ENCODE measurements at regions not wholly inside any gene's neighbourhood (a gene's known extent, or its start where the extent isn't known, plus 50 kb on each side); places are given as distances from the start of the nearest gene placed in this dataset.

DNA sequence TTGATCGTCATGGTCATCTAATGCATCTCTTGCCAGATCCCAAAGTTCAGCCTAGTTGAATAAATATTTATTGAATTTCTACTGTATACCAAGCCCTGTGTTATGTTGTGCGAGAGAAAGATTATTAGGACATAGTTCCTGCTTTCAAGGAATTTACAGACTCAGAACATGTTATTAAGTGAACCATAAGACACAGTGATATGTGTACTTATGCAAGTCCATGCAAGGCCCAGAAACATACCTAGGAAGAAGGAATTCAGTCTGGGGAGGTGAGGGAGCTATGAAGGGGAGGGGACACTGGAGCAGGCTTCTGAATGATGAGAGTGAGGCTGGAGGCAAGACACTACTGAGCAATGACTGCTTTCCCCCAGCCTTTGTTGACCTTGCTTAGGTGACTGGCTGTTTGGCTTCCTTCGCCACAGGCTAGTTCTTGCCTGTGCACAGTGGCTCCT, 81.4 kb downstream of the ACAA2 start:
- no peak for DNase-seq (ENCODE audit: low read depth)
- no peak overlapping the region for H3K4me3 ChIP-seq (ENCODE audit: low read depth, low read length)
- TF ChIP-seq, protein P1, sequence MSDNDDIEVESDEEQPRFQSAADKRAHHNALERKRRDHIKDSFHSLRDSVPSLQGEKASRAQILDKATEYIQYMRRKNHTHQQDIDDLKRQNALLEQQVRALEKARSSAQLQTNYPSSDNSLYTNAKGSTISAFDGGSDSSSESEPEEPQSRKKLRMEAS (IDR thresholded peaks at IDR 0.05; ENCODE audit: low read depth, low read length) = no peak
- TF ChIP-seq, protein P2, sequence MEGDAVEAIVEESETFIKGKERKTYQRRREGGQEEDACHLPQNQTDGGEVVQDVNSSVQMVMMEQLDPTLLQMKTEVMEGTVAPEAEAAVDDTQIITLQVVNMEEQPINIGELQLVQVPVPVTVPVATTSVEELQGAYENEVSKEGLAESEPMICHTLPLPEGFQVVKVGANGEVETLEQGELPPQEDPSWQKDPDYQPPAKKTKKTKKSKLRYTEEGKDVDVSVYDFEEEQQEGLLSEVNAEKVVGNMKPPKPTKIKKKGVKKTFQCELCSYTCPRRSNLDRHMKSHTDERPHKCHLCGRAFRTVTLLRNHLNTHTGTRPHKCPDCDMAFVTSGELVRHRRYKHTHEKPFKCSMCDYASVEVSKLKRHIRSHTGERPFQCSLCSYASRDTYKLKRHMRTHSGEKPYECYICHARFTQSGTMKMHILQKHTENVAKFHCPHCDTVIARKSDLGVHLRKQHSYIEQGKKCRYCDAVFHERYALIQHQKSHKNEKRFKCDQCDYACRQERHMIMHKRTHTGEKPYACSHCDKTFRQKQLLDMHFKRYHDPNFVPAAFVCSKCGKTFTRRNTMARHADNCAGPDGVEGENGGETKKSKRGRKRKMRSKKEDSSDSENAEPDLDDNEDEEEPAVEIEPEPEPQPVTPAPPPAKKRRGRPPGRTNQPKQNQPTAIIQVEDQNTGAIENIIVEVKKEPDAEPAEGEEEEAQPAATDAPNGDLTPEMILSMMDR (IDR thresholded peaks at IDR 0.05; ENCODE audit: low read depth, low read length) = no peak
- TF ChIP-seq POLR2A (IDR thresholded peaks at IDR 0.05; ENCODE audit: extremely low read depth, insufficient read length) (no peak), MYC (IDR thresholded peaks at IDR 0.05; ENCODE audit: low read depth, low read length) (no peak)

DNA sequence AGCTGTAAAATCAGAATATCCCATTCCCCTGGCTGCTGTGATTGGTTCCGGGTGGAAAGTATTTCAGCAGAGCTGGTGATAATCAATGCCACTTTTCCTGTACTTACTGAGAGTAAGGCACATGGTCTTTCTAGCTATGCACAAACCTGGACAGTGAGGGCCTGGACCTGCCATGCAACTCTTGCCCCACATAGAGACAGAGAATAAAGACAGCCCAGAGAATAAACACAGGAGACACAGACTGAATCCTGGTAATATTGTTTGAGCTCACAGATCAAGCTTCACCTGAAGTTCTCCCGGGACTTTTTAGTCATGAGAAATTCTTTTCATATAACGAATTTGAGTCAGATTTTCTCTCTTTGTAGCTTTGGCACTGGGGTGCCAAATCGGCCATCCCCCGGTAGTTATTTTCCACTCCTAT, 81.9 kb downstream of the ACAA2 start:
- H3K4me3 ChIP-seq (ENCODE audit: low read depth, low read length) = no peak overlapping the region
- DNase-seq (ENCODE audit: low read depth) = no peak
- TF ChIP-seq, protein P1 (IDR thresholded peaks at IDR 0.05; ENCODE audit: low read depth, low read length) = no peak
- TF ChIP-seq MYC (IDR thresholded peaks at IDR 0.05; ENCODE audit: low read depth, low read length) (no peak), POLR2A (IDR thresholded peaks at IDR 0.05; ENCODE audit: extremely low read depth, insufficient read length) (no peak)
- TF ChIP-seq, protein P2 (IDR thresholded peaks at IDR 0.05; ENCODE audit: low read depth, low read length) = no peak

DNA sequence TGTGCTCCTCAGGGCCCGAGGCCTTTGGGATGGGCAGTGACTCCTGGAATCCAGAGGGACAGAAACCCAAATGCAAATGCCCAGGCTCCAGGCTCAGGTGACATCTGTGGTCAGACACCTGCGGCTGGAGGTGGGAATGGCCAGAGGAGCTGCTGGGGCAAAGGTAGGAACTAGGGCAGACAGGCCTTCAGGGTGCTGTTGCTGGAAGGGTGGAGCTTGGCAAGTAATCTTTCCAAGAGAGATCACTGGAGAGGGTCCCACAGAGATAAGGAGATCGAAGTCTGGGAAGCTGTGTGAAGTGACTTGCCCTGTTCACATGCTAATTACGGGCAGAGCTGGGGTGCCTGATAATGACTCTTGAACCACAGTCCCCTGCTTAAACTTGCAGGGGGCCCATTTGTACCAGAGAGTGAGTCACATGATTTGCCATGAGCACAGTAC, 82.4 kb downstream of the ACAA2 start:
- no peak for DNase-seq (ENCODE audit: low read depth)
- H3K4me3 ChIP-seq (ENCODE audit: low read depth, low read length) = no peak overlapping the region
- TF ChIP-seq, protein P1 (IDR thresholded peaks at IDR 0.05; ENCODE audit: low read depth, low read length) = no peak
- TF ChIP-seq POLR2A (IDR thresholded peaks at IDR 0.05; ENCODE audit: extremely low read depth, insufficient read length) (no peak), MYC (IDR thresholded peaks at IDR 0.05; ENCODE audit: low read depth, low read length) (no peak)
- TF ChIP-seq, protein P2 (IDR thresholded peaks at IDR 0.05; ENCODE audit: low read depth, low read length) = no peak

DNA sequence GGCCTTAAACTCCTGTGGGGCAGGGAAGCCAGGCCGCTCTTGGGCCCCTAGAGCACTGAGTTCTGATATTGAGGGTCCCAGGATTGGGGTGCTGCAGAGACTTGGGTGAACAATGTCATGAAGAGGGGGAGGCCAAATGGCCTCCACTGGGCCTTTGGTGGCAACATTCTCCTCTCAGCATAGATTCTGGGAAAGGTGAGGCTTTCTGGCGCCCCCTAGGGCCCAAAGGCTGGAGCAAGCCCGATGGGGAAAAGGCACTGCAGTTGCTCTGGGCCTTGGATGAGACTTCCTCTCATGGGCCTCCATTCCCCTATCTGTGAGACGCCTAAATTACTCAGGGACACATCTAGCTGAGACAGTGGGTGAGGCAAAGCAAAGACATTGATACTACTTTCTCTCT, 84.8 kb downstream of the ACAA2 start:
- TF ChIP-seq, protein P2 (IDR thresholded peaks at IDR 0.05; ENCODE audit: low read depth, low read length) = peak; percentile 85
- TF ChIP-seq POLR2A (IDR thresholded peaks at IDR 0.05; ENCODE audit: extremely low read depth, insufficient read length) = no peak
- peak; percentile 57 for DNase-seq (ENCODE audit: low read depth)

DNA sequence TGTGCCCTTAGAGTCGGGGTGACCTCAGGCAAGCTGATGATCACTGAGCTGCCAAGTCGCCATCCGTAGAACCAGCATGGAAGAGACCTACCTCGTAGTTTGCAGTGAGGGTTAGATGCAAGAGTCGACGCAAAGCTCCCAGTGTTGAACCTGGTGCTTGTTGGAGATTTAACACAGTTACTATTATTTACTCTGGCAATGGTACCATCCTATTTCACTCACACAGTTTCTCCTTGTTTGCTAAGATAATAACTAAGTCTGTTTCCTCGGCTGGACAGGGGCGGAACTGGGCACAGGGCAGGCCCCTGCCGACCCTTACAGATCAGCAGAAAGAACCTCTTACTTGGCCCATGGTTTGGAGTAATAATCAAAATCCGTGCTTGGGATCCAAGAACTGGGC, 85.5 kb downstream of the ACAA2 start:
- DNase-seq (ENCODE audit: low read depth) = no peak
- no peak overlapping the region for H3K4me3 ChIP-seq (ENCODE audit: low read depth, low read length)
- TF ChIP-seq, protein P2 (IDR thresholded peaks at IDR 0.05; ENCODE audit: low read depth, low read length) = no peak
- no peak for TF ChIP-seq POLR2A (IDR thresholded peaks at IDR 0.05; ENCODE audit: extremely low read depth, insufficient read length)
- TF ChIP-seq MYC (IDR thresholded peaks at IDR 0.05; ENCODE audit: low read depth, low read length) = no peak
- TF ChIP-seq, protein P1 (IDR thresholded peaks at IDR 0.05; ENCODE audit: low read depth, low read length) = no peak

More for the DNA sequence above, 84.8 kb downstream of the ACAA2 start:
- no peak overlapping the region for H3K4me3 ChIP-seq (ENCODE audit: low read depth, low read length)

DNA sequence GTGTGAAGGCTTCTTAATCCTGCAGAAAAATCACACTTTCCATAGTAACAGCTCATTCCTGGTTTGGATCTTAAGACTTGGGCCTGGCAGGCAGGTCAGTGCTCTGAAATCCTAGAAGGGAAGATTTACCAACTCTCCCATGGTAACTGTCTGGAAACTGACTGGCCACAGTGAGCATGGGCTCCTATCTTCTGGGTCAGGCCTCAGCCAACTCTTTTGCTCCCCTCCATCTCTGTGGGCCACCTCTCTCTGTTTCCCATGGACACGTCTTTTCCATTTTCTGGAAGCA, 86.7 kb downstream of the ACAA2 start:
- TF ChIP-seq MYC (IDR thresholded peaks at IDR 0.05; ENCODE audit: low read depth, low read length) = no peak
- TF ChIP-seq, protein P1 (IDR thresholded peaks at IDR 0.05; ENCODE audit: low read depth, low read length) = no peak
- TF ChIP-seq, protein P2 (IDR thresholded peaks at IDR 0.05; ENCODE audit: low read depth, low read length) = no peak
- no peak for TF ChIP-seq POLR2A (IDR thresholded peaks at IDR 0.05; ENCODE audit: extremely low read depth, insufficient read length)
- DNase-seq (ENCODE audit: low read depth) = no peak
- H3K4me3 ChIP-seq (ENCODE audit: low read depth, low read length) = no peak overlapping the region

Measured in NB4 (cell line).